Hepatocyte (in vitro differentiated cells): ENCODE measurements at regions not wholly inside any gene's neighbourhood (a gene's known extent, or its start where the extent isn't known, plus 50 kb on each side); places are given as distances from the start of the nearest gene placed in this dataset.

Source experiments
- DNase-seq: peaks from one replicate; pipeline ENCODE4 v3.0.0-alpha.2; 2016; ENCODE audit warnings: low spot score
- H2AFZ ChIP-seq: fragments of 200-600 bp; sonication (generic); 2 replicates; pipeline ENCODE4 v1.6.0; 2016; ENCODE audit warnings: antibody characterized with exemption, mild to moderate bottlenecking
- H3K27ac ChIP-seq: fragments of 200-600 bp; sonication (generic); 2 replicates; pipeline ENCODE4 v1.5.1; 2016; ENCODE audit warnings: mild to moderate bottlenecking
- H3K27me3 ChIP-seq: fragments of 200-600 bp; sonication (generic); 2 replicates; pipeline ENCODE4 v1.6.1; 2016
- H3K36me3 ChIP-seq: fragments of 200-600 bp; sonication (generic); replicated peaks from 2 replicates; pipeline ENCODE4 v1.5.1; 2016; ENCODE audit warnings: low read depth; ENCODE audit not compliant: insufficient read depth
- H3K4me1 ChIP-seq: fragments of 200-600 bp; sonication (generic); 2 replicates; pipeline ENCODE4 v1.5.1; 2016; ENCODE audit warnings: mild to moderate bottlenecking, moderate library complexity; ENCODE audit not compliant: insufficient read depth
- H3K4me2 ChIP-seq: fragments of 200-600 bp; sonication (generic); 2 replicates; pipeline ENCODE4 v1.6.0; 2016
- H3K4me3 ChIP-seq: fragments of 200-600 bp; sonication (generic); 2 replicates; pipeline ENCODE4 v1.5.1; 2016; ENCODE audit warnings: mild to moderate bottlenecking
- H3K79me2 ChIP-seq: fragments of 200-600 bp; sonication (generic); 2 replicates; pipeline ENCODE4 v1.6.0; 2017; ENCODE audit warnings: mild to moderate bottlenecking
- H3K9me2 ChIP-seq: fragments of 200-600 bp; sonication (generic); replicated peaks from 2 replicates; pipeline ENCODE4 v1.6.0; 2017; ENCODE audit warnings: mild to moderate bottlenecking; ENCODE audit not compliant: insufficient read depth
- H3K9me3 ChIP-seq: fragments of 200-600 bp; sonication (generic); 2 replicates; pipeline ENCODE4 v1.5.1; 2016; ENCODE audit warnings: low read depth, mild to moderate bottlenecking
- H4K20me1 ChIP-seq: fragments of 200-600 bp; sonication (generic); 2 replicates; pipeline ENCODE4 v1.6.0; 2016; ENCODE audit warnings: mild to moderate bottlenecking; ENCODE audit not compliant: insufficient read depth, poor library complexity, severe bottlenecking
- EZH2 ChIP-seq: fragments of 200-600 bp; sonication (generic); IDR thresholded peaks from 2 replicates; pipeline ENCODE4 v1.6.1; 2016; ENCODE audit warnings: antibody characterized with exemption, mild to moderate bottlenecking, borderline replicate concordance
- EZH2phosphoT487 ChIP-seq: fragments of 200-600 bp; sonication (generic); IDR thresholded peaks from one replicate; pipeline ENCODE4 v1.6.1; 2018; ENCODE audit warnings: antibody characterized with exemption, mild to moderate bottlenecking, low read depth, moderate library complexity; ENCODE audit not compliant: unreplicated experiment, severe bottlenecking
- WGBS: methylation state at CpG from one replicate; pipeline ENCODE4 v1.1.6; 2016; ENCODE audit warnings: low lambda C conversion rate; ENCODE audit errors: missing lambda C conversion rate; 5-methylcytosine and 5-hydroxymethylcytosine counted together
- TF ChIP-seq, protein P1 (sequence below): fragments of 200-600 bp; sonication (generic); IDR thresholded peaks from 2 replicates; pipeline ENCODE4 v1.5.1; 2016; ENCODE audit warnings: antibody characterized with exemption, mild to moderate bottlenecking; ENCODE audit not compliant: poor library complexity

DNA sequence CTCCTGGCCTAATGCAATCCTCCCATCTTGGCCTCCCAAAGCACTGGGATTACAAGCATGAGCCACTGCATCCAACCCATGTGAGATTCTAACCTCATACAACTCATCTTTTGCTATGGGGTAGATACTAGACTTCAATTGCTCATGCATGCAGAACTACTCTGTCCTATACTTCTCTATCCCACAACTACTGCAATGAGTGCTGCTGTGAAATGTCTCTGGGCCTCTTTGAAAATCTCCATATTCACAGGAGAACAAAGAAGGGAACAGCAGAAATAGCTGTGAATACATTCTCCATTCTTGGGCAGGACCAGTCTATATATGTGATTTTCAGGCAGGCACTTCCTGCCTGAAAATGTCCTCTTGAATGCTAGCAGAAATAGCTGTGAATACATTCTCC lies 220.7 kb upstream of the GRIP1 start:
- H3K27me3 ChIP-seq: no peaks in the 10 kb centered on the region
- H3K4me2 ChIP-seq: no peak overlapping the region
- no peaks in the 10 kb centered on the region for H3K9me3 ChIP-seq
- H4K20me1 ChIP-seq: no peaks in the 10 kb centered on the region
- no peak overlapping the region for H3K27ac ChIP-seq
- no peaks in the 10 kb centered on the region for H3K79me2 ChIP-seq
- TF ChIP-seq, protein P1, sequence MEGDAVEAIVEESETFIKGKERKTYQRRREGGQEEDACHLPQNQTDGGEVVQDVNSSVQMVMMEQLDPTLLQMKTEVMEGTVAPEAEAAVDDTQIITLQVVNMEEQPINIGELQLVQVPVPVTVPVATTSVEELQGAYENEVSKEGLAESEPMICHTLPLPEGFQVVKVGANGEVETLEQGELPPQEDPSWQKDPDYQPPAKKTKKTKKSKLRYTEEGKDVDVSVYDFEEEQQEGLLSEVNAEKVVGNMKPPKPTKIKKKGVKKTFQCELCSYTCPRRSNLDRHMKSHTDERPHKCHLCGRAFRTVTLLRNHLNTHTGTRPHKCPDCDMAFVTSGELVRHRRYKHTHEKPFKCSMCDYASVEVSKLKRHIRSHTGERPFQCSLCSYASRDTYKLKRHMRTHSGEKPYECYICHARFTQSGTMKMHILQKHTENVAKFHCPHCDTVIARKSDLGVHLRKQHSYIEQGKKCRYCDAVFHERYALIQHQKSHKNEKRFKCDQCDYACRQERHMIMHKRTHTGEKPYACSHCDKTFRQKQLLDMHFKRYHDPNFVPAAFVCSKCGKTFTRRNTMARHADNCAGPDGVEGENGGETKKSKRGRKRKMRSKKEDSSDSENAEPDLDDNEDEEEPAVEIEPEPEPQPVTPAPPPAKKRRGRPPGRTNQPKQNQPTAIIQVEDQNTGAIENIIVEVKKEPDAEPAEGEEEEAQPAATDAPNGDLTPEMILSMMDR: no peak
- TF ChIP-seq EZH2phosphoT487: no peak
- TF ChIP-seq EZH2: no peak
- DNase-seq: no peak
- H3K9me2 ChIP-seq: no peaks in the 10 kb centered on the region
- H3K4me1 ChIP-seq: peaks cover 6% of the 10 kb centered on the region
- H3K36me3 ChIP-seq: no peaks in the 10 kb centered on the region
- no peak overlapping the region for H2AFZ ChIP-seq
- no peak overlapping the region for H3K4me3 ChIP-seq

DNA sequence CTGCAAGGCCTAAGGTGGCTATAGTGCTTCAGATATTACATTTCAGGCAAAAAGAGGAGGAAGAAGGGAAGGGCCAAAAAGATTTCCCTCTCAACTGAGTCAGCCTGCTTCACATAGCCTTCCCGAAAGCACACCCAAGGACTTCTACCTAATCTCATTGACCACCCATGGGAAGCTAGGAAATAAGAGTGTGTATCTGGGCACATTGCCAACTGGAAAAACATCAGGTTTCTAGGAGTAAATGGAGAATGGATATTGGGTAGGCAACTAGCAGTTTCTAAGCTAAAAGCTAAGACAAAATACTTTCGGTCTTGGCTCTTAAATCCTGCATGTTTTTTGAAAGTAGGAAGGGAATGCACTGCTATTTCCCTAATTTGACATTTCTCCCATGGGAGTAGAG lies 221.7 kb upstream of the GRIP1 start:
- TF ChIP-seq, protein P1: no peak
- TF ChIP-seq EZH2 (no peak), EZH2phosphoT487 (no peak)
- no peaks in the 10 kb centered on the region for H3K36me3 ChIP-seq
- no peaks in the 10 kb centered on the region for H3K9me3 ChIP-seq
- H3K79me2 ChIP-seq: no peaks in the 10 kb centered on the region
- no peak for DNase-seq
- no peaks in the 10 kb centered on the region for H3K9me2 ChIP-seq
- H3K27me3 ChIP-seq: no peaks in the 10 kb centered on the region
- no peak overlapping the region for H3K4me2 ChIP-seq
- no peaks in the 10 kb centered on the region for H4K20me1 ChIP-seq
- WGBS: 85% methylated on average over 2 of the region's 2 CpGs
- H2AFZ ChIP-seq: no peak overlapping the region
- peaks cover 6% of the 10 kb centered on the region for H3K4me1 ChIP-seq
- no peak overlapping the region for H3K27ac ChIP-seq
- no peak overlapping the region for H3K4me3 ChIP-seq

DNA sequence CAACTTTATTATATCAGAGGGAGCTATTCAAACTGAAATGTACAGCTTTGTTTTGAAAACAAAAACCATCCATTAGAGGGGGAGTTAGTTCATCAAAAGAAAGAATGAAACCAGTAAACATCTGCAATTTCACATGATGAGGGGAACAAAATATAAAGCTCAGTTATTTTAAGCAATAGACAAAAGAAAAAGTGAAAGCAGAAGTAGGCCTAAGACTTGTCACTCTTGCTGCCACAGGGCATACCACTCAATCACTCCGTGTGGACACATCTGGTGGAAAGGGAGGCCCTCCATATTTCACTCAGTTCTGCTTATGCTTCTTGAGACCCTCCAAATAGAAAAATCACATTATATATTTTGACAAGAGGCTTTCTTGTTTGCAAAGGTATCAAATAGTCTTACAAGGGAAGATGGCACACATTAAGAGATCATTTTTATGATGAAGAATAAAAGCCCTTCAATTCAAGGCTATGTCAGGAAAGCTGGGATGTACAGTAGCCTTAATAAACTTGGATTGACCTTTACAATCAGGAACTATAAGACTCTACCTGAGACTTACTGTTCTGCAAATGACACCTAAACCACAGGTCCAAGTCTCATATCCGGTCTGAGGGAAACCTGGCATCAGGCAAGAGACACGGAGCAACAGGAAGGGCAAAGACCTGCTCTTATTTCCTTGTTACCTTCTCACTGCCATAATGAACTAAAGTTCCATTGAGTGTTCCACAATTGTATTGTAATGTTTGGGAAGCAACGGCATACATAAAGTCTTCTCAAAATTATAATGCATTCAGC lies 222.5 kb upstream of the GRIP1 start:
- Histone ChIP-seq H2AFZ (no peak overlapping the region), H3K79me2 (no peaks in the 10 kb centered on the region), H3K4me3 (no peak overlapping the region), H3K4me2 (no peak overlapping the region), H3K9me2 (no peaks in the 10 kb centered on the region), H4K20me1 (no peaks in the 10 kb centered on the region), H3K9me3 (no peaks in the 10 kb centered on the region), H3K36me3 (no peaks in the 10 kb centered on the region), H3K27ac (no peak overlapping the region), H3K4me1 (peaks cover 6% of the 10 kb centered on the region), H3K27me3 (no peaks in the 10 kb centered on the region)
- DNase-seq: no peak
- TF ChIP-seq, protein P1: no peak
- no peak for TF ChIP-seq EZH2phosphoT487
- no peak for TF ChIP-seq EZH2
- WGBS: 81% methylated on average over 4 of the region's 4 CpGs
